Lower leg skin (tissue), 4 donors: ENCODE measurements at regions not wholly inside any gene's neighbourhood (a gene's known extent, or its start where the extent isn't known, plus 50 kb on each side); places are given as distances from the start of the nearest gene placed in this dataset.

Experiments used
- DNase-seq, 2 donors: peaks; one replicate each; pipeline ENCODE4 v3.0.0-alpha.2; 2019; ENCODE audit warnings: low spot score in 2 of 2
- H3K4me3 ChIP-seq: fragments of 200-600 bp; sonication (generic); 2 replicates; pipeline ENCODE4 v1.5.1; 2017; ENCODE audit warnings: mild to moderate bottlenecking, low read depth; ENCODE audit not compliant: poor library complexity, severe bottlenecking
- POLR2A ChIP-seq, 2 donors: fragments of 450-650 bp; IDR thresholded peaks; one replicate each; pipeline ENCODE4 v1.6.1; 2016 to 2017; ENCODE audit warnings: antibody characterized with exemption in 2 of 2, mild to moderate bottlenecking in 1 of 2, moderate library complexity in 1 of 2
- WGBS, 2 donors: methylation state at CpG; one replicate each; pipeline ENCODE4 v1.1.5; 2018; 5-methylcytosine and 5-hydroxymethylcytosine counted together
- intact Hi-C: fragments of 100-400 bp; cut with DNase I; formaldehyde crosslinking; loops from one replicate; pipeline ENCODE4 v1.15.0; 2023; ENCODE audit warnings: low total_unique reads
- TF ChIP-seq, protein P1 (sequence below), 3 donors: fragments of 450-650 bp; IDR thresholded peaks; one replicate each; pipeline ENCODE4 v1.5.1; 2016; ENCODE audit warnings: antibody characterized with exemption in 3 of 3, mild to moderate bottlenecking in 3 of 3, moderate library complexity in 2 of 3

DNA sequence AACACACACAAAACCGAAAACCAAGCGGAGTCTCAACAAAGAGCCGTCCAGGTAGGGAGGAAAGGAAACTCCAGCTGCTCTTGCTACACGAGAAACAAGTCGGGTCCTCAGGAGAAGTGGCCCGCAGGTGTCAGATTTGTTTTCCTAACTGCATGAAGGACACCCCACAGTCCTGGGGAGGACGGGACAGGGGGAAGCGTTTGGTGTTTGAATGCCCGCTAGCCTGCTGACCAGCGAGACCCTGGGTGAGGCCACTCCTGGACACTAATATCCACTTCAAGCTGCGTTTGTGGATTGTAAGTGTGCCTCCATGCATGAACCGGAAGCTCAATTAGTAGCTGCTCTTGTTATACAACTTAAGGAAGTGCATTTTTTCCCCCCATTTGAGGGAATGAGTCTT, 299.5 kb downstream of the MAF start:
- DNase-seq: no peak
- 85 to 87% methylated on average over 12 of the region's 12 CpGs for WGBS, 2 donors
- no peak for TF ChIP-seq POLR2A (IDR thresholded peaks at IDR 0.05)
- TF ChIP-seq, protein P1, sequence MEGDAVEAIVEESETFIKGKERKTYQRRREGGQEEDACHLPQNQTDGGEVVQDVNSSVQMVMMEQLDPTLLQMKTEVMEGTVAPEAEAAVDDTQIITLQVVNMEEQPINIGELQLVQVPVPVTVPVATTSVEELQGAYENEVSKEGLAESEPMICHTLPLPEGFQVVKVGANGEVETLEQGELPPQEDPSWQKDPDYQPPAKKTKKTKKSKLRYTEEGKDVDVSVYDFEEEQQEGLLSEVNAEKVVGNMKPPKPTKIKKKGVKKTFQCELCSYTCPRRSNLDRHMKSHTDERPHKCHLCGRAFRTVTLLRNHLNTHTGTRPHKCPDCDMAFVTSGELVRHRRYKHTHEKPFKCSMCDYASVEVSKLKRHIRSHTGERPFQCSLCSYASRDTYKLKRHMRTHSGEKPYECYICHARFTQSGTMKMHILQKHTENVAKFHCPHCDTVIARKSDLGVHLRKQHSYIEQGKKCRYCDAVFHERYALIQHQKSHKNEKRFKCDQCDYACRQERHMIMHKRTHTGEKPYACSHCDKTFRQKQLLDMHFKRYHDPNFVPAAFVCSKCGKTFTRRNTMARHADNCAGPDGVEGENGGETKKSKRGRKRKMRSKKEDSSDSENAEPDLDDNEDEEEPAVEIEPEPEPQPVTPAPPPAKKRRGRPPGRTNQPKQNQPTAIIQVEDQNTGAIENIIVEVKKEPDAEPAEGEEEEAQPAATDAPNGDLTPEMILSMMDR (IDR thresholded peaks at IDR 0.05): no peak
- intact Hi-C loops: no loop called here
- no peak overlapping the region for H3K4me3 ChIP-seq

DNA sequence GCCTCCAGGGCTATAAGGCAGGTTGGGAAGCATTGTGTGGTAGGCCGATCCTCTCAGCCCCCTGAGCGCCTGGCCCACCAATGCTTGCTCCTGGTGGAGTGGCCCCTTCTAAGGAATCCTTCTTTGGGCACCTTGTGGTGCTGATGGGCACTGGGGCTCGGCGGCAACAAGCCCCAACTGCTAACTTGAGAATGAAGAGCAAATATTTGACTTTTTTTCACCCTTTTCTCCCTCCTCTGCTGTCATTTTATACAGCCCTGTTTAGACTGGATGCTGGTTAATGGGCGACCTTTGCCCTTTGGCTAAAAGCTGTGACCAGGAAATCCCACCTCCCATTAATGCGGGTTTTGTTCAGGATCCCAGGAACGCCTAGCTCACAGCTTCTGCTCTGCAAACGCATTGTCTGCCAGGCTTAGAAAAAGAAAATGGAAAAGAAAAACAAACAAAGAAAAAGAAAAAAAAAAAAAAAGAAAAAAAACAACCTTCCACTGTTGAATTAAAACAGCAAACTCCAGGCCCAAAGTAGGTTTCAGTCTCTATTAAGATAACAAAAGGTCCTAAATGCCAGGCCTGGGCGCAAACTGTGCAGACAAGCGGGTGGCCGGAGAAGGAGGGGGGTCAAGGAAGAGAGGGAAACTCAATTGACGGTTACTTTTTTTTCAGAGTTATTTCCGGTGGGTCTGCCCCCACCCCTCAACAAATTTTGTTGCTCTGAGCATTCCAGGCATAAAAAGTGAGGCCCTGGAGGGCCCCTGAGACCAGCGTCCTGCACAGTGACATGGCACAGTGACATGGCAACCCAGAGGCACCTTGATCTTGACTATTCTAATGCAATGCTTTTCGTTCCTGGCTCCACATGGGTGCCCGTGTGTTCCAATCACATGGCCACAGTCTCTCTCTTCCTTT, 301.4 kb downstream of the MAF start:
- no peak for TF ChIP-seq POLR2A (IDR thresholded peaks at IDR 0.05)
- TF ChIP-seq, protein P1 (IDR thresholded peaks at IDR 0.05): no peak
- DNase-seq: no peak
- WGBS, 2 donors: 89 to 90% methylated on average over 16 of the region's 16 CpGs
- H3K4me3 ChIP-seq: no peak overlapping the region
- intact Hi-C loops: no loop called here

DNA sequence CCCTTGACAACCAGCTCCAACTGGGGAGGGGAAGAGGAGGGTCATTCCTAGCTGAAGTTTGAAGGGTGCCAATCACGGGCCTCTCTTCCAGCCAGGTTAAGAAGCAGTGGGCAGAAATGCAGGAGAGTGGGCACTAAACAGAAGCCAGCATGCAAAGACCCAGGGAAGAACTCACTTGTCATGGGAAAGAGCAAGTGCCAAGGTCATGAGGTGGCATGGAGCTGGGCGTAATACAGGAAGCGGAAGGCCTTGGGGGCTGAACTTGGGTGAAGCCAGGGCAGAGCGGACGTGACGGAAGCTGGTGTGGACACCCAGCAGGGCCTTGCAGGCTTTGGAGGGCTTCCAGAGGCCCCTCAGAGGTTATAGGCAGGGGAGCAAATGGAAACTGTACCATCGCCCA, 302.1 kb downstream of the MAF start:
- H3K4me3 ChIP-seq: no peak overlapping the region
- intact Hi-C loops: no loop called here
- DNase-seq: no peak
- TF ChIP-seq POLR2A (IDR thresholded peaks at IDR 0.05): no peak
- TF ChIP-seq, protein P1 (IDR thresholded peaks at IDR 0.05): no peak
- 82 to 93% methylated on average over 7 of the region's 7 CpGs for WGBS, 2 donors

DNA sequence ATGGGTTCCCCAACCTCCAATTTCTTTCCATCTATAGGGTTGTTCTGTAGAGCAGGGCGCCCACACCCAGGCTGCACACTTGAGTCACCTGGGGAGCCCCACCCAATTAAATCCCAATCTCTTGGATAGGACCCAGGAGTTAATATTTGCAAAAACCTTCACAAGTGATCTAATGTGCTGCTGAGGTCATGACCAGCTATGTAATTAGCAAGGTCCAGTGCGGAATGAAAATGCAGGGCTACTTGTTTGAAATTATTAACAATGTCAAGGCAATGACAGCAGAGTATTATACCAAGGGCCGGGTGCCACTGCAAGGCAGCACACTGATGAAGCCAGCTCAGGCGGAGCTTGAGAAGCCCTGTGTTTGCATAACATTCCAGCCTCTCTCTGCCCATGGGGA, 302.7 kb downstream of the MAF start:
- no peak for TF ChIP-seq POLR2A (IDR thresholded peaks at IDR 0.05)
- TF ChIP-seq, protein P1 (IDR thresholded peaks at IDR 0.05): no peak
- 77 to 80% methylated on average over 4 of the region's 4 CpGs for WGBS, 2 donors
- no peak overlapping the region for H3K4me3 ChIP-seq
- DNase-seq: no peak
- intact Hi-C loops: no loop called here

DNA sequence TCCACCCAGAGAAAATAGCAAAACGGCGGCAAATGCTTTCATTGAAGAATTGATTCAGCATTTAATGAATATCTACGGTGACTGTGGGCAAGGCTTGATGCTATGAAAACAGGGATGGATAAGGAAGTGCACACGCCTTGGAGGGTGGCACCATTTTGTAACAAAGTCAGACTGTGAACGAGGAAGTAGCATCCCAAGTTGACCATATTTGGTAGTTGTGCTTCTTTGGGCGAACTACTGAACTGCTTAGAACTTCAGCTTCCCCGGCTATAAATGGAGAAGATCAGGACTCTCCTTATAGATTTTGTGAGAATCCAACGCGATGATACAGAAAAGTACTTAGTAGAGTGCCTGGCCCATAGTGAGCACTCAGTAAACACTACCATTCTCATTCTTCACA, 303.2 kb downstream of the MAF start:
- no peak overlapping the region for H3K4me3 ChIP-seq
- 87 to 95% methylated on average over 9 of the region's 9 CpGs for WGBS, 2 donors
- DNase-seq: no peak
- intact Hi-C loops: no loop called here
- TF ChIP-seq, protein P1 (IDR thresholded peaks at IDR 0.05): no peak
- TF ChIP-seq POLR2A (IDR thresholded peaks at IDR 0.05): no peak
